Stimulated activated naive CD4-positive, alpha-beta T cell treated with Interleukin-2 at 50 U/mL for 16 hours (primary cell): ENCODE measurements at regions not wholly inside any gene's neighbourhood (a gene's known extent, or its start where the extent isn't known, plus 50 kb on each side); places are given as distances from the start of the nearest gene placed in this dataset.

Experiments used
- DNase-seq: peaks from one replicate; lab custom pipeline; 2025; lab: John Stamatoyannopoulos, UW

GRCh38 chr1:5002676-5003075 is 348.3 kb downstream of the AJAP1 start:
- DNase-seq: no peak

GRCh38 chr1:5001466-5001865 is 347.1 kb downstream of the AJAP1 start:
- DNase-seq: no peak

- DNase-seq: no peak
These were observed 331.9 kb downstream of the AJAP1 start for GRCh38 chr1:4986306-4986705.

GRCh38 chr1:4984841-4985240 is 330.4 kb downstream of the AJAP1 start:
- DNase-seq: no peak

- DNase-seq: no peak
These were observed 325.8 kb downstream of the AJAP1 start for GRCh38 chr1:4980211-4980610.

- no peak for DNase-seq
These were observed 324.4 kb downstream of the AJAP1 start for GRCh38 chr1:4978660-4979390.

- no peak for DNase-seq
These were observed 323.3 kb downstream of the AJAP1 start for GRCh38 chr1:4977701-4978100.

GRCh38 chr1:4976859-4977440 is 322.5 kb downstream of the AJAP1 start:
- no peak for DNase-seq

- no peak for DNase-seq
These were observed 321.4 kb downstream of the AJAP1 start for GRCh38 chr1:4975856-4976255.

GRCh38 chr1:4974981-4975685 is 320.7 kb downstream of the AJAP1 start:
- DNase-seq: no peak

- DNase-seq: no peak
These were observed 318.9 kb downstream of the AJAP1 start for GRCh38 chr1:4973341-4973740.

GRCh38 chr1:4972761-4973320 is 318.4 kb downstream of the AJAP1 start:
- DNase-seq: no peak

- no peak for DNase-seq
These were observed 317.3 kb downstream of the AJAP1 start for GRCh38 chr1:4971666-4972065.

- no peak for DNase-seq
These were observed 316.1 kb downstream of the AJAP1 start for GRCh38 chr1:4970532-4970931.

GRCh38 chr1:4969556-4970129 is 315.2 kb downstream of the AJAP1 start:
- DNase-seq: no peak

GRCh38 chr1:4965346-4966075 is 311.1 kb downstream of the AJAP1 start:
- DNase-seq: no peak

GRCh38 chr1:4964634-4965345 is 310.4 kb downstream of the AJAP1 start:
- no peak for DNase-seq

- DNase-seq: no peak
These were observed 308.8 kb downstream of the AJAP1 start for GRCh38 chr1:4963251-4963650.

GRCh38 chr1:4962836-4963235 is 308.4 kb downstream of the AJAP1 start:
- DNase-seq: no peak

GRCh38 chr1:4961935-4962645 is 307.7 kb downstream of the AJAP1 start:
- no peak for DNase-seq
